COLO668 (cell line): ENCODE measurements at regions not wholly inside any gene's neighbourhood (a gene's known extent, or its start where the extent isn't known, plus 50 kb on each side); places are given as distances from the start of the nearest gene placed in this dataset.
A peak's percentile ranks its signal among the peaks of the same experiment; 100 is the strongest.
"Not testable (repeated sequence)": the region's sequence is repeated elsewhere in the genome, so short reads cannot be mapped to it uniquely, and the experiment has no call there.

ENCODE experiments used
- DNase-seq: peaks from one replicate; lab custom pipeline; 2025; ENCODE audit not compliant: unreplicated experiment; lab: John Stamatoyannopoulos, UW

DNA sequence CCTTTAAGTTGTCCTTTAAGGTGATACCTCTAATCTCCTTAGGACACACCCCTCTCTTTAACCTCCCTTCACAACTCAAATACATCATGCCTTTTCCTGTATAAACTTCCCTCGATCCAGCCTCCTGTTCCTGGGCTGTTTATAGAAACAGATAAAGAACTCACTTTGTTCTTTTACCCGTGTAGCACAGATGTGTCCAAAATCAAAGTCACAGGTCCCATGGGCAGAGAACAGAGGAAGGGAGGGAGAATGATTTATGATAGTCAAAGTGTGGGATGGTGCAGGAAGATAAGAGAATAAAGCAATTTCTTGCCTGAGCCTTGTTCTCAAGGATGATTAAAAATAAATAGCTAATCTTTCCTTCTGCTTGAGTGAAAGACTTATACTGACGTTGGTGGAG is 50.3 kb upstream of the CABCOCO1 start:
- DNase-seq, result no peak

DNA sequence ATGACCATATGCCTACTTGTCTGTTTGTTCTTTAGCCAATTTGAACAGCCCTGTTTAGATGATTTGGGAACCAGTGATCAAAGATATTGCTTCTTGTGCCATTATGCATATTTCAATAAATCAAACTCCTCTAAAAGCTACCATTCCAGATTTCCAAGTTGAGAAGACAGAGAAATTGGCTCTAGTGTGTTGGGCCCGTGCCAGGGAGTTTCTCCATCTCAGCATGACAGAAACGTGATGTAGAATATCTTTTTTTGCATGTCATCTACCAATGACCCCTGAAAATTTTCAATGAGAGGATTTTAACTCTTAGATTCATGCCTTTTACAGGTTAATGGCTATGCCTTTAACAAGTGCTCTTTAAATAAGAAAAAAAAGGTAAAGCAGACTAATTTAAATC is 50.7 kb upstream of the CABCOCO1 start:
- no peak for DNase-seq

DNA sequence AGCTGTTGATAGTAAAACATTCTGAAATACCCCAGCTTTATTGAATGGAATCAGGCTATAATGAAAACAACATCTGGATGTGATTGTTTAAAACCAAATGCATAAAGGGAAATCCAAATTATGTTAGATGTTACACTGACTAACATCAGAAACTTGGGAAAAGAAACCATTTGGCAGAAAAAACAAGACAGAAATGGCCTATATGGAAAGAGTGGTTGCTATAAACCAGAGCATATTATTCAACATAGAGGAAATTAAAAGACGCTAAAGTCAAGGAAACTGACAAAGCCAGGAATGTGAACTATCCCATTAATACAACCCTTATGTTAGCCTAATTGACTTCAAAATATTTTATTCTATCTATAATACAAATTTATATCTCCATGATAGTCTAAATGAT is 53.0 kb upstream of the CABCOCO1 start:
- no peak for DNase-seq

DNA sequence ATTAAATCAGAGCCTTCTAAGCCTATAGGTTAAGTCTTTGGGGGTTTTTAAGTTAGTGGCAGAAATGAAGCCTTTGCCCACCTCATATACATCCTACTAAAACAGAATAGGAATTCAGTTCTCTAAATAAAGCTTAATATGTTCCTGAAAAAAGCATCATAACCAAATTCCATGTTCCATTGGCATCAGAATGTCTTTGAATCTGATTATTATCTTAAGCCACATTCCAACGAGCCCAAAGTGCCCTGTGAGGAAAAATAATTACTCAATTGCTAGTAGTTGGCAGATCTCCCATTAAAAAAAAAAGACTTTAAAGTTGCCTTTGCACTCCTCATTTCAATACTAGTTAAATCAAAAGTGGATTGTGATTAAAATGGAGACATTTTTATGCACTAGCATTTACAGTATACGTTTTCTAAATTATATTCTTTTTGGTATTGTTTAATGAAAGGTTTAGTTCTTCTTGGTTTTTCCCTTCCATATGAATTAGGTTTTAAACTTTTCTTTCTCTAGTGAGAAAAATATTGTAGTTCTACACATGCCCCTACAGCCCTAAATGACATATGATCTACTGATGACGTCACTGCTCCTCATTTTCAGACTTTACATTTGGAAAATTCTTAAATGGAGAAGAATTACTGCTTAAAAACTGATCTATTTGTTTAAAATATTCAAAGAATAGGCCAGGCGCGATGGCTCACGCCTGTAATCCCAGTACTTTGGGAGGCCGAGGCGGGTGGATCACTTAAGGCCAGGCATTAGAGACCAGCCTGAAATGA is 54.3 kb upstream of the CABCOCO1 start:
- no peak for DNase-seq

DNA sequence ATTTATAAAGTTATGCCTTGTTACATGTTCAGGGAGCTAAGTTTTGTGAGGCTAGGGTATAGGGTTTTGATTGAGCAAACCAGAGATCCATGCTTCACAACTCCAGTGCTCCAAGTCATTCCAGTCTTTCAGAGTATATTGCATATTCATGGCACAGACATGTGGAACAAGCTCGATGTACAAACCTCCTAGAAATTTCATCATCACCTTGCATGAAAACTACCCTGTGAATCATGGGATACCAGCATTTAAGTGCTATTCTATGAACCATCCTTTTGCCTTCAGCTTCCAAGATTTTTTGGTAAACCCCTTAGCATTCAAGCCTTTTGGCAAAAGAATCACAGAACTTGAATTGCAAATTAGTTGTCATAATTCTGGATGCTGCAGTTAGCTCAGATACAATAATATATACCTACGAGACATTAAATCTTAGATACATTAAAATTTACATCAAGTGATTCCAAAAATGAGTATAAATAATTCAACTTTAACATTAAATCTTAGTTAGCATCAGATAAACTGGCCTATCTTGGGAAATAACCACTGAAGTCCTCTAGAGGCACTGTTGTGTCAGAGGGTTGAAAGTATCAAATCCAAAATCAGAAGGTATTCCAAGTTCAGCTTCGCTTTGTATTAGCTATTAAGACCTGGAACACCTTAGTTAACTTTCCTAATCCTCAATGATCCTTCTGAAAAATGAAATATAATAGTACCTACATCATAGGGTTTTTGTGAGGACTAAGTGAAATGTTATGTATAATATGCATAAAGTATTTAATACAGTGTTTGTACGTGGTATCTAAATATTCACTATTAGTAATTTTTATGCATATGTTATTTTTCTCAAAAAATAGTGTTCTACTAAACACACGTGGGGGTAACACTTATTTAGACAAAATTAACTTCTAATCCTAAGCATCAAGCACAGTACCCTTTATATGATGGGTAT is 55.5 kb upstream of the CABCOCO1 start:
- DNase-seq, result no peak

DNA sequence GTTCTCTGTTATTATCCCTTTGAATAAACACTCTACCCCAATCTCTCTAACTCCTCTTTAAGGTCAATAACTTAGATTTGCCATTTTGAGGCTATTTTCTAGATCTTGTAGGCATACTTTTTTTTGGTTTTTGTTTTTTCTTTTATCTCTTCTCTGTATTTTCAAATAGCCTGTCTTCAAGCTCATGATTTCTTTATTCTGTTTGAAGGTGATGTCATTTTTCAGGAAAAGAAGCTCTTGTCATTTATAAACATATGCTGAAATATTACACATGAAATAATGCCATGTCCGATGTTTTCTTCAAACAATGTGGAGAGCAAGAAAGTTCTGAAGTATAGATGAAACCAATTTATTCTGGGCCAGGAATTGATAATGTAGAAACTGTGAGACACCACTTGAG is 57.5 kb upstream of the CABCOCO1 start:
- DNase-seq, result no peak

DNA sequence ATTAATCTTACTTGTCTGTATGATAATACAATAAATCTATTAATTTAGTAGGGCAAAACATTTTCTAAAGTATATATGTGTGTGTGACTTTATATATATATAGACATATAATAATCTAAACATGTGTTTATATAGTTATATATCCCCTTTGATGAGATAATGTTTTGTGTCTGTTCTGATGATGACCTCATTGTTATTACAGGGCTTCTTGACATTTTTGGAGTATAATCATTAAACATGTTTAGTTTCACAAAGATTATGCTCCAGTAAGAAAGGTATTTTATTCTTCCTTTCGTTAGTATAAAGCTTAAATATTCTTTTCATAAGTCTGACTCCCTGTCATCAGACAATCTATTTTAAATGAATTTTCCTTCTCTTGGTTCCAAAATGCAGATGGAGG is 62.3 kb upstream of the CABCOCO1 start:
- no peak for DNase-seq

DNA sequence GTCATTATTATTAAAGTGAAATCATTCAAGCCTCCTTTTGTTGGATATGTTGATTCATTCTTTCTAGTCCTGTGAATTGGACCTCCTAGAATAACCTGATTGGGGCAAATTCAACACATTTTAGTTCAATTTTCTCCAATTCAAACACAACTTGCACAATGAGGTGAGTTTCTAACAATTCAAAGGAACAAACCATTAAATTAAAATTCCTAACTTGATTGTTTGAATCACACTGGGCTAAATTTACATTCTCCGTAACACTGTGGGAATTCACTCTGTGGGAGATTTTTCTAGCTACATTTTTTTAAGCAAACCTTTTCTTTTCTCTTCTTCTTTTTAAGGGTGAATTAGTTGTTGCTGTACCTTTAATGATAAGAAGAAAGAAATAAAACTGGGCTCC is 68.3 kb upstream of the CABCOCO1 start:
- DNase-seq, result no peak

DNA sequence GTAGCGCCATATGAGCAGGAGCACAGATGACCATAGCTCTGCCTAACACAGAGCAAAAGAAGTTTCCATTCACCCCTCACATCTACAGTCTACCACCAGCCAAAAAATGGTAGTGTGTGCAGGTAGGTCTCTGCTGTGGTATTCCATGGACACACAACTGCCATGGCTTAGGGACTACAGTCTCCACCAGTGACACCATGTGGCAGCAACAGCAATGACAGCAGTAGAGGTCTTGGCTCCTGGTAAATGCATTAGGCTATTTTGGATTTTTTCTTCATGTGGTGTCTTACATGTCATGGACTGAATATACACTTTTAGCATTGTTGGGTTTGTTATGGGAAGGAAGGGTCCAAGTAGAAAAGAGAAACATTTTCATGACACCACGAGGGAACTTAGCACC is 70.1 kb upstream of the CABCOCO1 start:
- DNase-seq, result peak; percentile 1

DNA sequence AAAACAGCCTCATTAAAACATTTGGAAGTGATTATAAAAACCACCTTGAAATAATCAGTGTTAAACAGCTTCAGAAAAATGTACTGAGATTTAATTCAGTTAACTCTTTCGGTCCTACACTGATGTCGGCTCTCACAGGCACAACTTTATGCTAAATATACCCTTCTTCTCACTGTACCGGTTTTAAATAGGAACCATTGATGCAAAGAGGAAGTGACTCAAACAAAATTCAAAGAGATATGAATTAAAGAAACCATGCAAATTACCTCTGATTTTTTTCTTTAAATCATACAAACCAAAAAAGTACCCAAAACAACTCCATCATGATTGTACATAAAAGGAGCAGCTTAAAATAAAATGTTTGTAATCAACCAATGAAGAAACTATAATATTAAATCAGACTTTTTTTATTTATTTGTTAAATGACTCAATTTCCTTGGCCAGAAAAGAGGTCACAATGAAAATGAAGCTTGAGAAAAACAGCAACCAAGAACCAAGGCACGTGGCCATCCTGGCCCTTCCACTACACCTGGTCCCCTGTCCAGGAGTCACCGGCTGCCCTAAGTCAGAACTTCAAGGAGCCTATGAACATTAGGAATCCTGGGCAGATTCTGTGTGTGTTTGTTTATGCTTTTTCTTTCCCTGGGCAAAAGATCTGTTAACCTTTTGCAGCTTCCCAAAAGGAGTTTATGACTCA is 73.0 kb upstream of the CABCOCO1 start:
- DNase-seq, result no peak

DNA sequence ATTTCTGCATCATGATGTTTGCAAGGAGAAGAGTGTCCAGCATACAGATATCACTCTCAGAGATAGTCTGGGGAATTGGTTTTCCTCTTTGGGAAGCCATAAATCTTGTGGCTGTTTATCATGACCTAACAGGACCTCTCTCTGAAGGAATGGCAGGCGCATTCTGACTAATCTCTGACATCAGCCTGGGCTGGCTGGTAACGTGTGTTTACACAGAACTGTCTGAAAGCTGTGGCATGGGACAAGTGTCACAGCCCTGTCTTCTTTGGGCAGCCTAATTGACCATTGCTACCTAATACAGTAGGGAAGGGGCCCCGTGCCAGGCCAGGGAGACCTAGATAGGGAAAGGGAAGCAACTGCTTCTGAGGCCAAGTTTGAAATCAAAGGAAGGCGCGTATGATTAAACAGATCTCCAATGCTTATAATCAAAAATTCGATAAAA is 73.9 kb upstream of the CABCOCO1 start:
- no peak for DNase-seq

DNA sequence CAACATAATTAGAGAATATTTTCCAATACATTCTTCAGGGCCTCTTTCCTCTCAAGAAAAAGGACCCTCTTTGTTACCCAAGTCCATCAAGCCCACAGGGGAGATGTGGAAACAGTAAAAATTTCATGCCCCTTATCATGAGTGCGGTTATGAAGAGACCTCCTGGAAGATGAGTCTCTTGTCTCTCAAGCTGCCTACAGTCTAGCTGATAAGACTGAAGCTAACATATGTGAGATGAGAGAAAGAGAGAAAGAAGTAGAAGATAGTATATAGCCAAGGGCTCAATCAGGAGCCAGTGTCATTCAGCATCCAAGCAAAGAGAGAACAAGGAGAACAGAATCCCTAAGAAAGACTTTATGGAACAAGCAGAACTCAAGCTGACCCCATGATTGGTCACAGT is 75.9 kb upstream of the CABCOCO1 start:
- no peak for DNase-seq

DNA sequence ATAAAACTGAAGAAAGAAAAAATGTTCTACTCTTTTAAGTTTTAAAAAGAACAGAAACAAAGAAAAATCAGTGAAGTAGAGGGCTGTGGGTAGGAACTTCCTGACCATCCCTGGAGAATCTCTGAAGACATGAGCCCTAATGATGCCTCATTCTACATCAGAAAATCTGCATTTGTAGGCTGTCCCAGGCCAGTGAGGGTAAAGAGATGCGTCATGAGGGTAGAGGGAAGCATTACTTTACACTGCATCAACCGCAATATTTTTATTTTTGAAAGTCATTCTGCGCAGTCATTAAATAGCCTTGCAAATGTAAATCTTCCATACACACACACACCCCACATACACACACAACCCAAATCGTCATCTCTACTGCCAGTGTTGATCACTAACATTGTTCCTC is 82.1 kb upstream of the CABCOCO1 start:
- DNase-seq, result no peak

DNA sequence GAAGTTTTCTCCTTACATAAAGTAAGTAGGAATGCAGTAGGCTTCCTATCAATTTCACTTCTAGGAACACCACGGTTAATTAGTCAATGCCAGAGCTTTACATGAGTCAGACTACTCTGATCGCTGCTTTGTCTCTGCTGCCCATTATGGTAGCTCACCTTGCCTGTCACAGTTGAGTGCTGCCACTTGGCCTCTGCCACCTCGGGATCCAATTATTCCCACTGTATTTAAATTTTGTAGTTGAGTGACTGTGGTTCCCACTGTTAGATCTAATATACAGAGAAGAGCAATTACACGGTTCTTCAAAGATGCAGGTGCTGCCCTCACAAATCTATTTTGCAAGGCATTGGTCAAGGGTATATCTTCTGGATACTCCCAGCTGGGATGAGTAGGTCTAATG is 92.5 kb upstream of the CABCOCO1 start:
- not testable (repeated sequence) for DNase-seq

DNA sequence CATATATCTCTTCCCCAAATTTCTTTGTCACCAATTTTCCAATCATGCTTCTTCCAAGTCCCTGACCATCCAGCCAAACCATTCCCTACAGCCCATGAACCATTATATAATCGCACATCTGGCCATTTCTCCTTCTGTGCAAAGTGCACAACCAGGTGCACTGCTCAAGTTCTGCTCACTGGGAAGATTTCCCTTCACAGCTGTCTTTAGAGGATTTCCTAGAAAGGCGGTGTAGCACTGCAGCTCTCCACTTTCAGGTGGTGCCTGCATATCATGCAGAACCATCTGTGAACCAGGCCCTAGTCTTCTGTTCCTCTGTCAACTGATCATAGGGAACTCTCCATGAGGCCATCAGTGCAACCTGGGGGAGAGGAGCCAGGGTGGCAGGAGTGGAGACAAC is 95.0 kb upstream of the CABCOCO1 start:
- no peak for DNase-seq

DNA sequence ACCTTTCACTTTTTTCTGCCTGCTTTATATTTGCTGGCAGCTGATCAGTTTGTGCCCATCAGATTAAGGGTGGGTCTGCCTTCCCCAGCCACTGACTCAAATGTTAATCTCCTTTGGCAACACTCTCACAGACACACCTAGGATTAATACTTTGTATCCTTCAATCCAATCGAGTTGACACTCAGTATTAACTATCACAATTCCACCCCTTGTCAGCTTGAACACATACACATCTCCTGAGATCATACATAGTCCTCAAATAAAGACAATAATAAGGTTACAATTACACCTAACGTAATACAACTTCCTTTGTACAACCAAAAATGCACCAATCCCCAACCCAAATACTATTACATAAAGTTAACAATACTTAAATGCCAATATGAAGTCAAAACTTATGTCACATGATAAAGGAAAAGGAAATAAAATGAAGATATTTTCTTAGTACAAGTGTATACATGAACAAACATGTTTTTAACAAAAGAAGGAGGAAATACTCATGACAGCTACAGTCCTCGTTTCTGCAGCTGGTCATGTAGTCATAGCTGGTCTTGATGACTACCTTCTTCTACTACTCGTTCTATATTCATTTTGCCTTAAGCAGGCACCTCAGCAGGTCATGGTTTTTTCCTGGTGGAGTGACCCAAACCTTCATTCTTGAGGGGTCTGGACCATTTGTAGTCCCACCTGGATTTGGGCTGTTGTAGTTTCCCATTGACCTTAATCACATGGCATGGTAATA is 96.7 kb upstream of the CABCOCO1 start:
- DNase-seq, result no peak

DNA sequence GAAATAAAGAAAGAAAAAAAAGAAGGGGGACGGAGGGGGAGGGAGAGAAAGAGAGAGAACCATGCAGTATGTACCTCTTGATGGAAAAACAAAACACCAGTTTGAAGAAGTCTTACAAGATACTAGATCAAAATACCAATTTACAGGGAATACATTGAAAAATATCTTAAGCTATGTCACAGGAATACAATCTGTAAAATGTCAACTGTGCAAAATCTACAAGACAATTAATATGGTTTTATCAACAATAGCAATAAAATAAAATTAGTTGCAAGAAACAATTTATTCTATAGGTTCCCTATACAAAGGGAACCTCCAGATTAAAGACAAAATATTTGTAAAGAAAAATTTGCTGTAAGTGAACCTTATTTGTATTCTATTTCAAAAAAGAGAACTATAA is 98.3 kb upstream of the CABCOCO1 start:
- no peak for DNase-seq

DNA sequence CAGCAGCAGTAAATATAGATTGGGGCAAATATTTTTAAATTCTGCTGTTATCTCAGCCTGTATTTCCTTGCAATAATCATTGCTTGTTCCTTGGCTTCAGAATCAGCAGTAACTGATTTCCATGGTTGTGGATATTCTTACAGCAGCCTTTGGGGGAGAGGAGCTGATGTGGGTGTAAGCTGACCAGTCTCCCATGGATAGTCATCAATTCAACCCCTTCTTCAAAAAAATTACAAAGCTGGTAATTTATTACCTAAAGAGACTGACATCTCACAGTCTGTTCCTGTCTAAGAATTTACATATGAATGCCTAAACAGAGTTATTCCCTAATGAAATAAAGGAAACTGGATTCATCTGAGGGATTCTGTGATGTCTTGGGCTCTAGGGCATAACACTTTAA is 103.1 kb upstream of the CABCOCO1 start:
- no peak for DNase-seq

DNA sequence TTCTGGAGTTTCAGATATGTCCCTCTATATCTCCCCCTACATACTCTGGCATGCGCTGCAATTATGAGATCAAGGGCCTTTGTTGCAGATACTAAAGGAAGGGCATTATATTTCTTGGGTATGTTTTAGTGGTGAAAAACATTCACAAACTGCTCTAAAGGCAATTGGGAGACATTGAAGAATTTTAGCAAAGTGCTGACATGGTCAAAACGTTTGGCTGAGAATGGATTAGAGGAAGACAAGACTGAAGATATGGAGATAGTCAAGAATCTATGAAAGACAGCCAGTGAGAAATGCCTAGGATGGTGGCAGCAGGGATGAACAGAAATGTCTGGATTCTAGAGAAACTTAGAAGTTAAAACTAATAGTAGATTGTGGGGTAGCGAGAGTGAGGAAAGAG is 104.5 kb upstream of the CABCOCO1 start:
- DNase-seq, result no peak

DNA sequence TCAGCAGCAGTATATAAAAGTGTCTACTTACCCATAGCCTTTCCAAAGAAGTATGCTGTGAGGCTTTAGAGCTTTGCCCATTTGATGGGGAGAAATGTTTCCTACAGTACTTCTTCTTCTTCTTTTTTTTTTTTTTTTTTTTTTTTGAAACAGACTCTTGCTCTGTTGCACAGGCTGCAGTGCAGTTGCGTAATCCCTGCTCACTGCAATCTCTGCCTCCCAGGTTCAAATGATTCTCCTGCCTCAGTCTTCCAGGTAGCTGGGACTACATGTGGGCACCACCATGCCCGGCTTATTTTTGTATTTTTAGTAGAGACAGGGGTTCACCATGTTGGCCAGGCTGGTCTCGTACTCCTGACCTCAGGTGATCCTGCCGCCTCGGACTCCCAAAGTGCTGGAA is 101.7 kb upstream of the TMEM26 start:
- DNase-seq, result no peak

DNA sequence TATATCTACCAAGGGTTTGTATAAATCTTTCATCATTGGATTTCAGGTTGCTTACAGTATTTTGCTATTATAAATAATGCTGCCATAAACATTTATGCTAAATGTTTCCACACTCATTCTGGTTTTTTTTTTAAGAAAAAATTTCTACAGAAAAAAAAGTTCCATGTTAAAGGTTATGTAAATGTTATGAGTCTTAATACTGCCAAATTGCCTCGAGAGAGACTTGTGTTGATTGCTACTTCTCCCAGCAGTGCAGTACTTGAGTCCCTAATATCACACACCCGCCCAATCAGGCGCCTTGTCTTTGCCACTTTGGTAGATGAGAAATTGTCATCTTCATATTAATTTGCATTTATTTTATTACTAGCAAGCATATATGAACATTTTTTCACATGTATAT is 96.7 kb upstream of the TMEM26 start:
- no peak for DNase-seq
